OCI-LY1 (cell line): ENCODE measurements at regions not wholly inside any gene's neighbourhood (a gene's known extent, or its start where the extent isn't known, plus 50 kb on each side); places are given as distances from the start of the nearest gene placed in this dataset.

Source experiments
- H2AFZ ChIP-seq: fragments of 200-600 bp; sonication (generic), shearing (Covaris generic); 2 replicates; pipeline ENCODE4 v1.6.0; 2014; ENCODE audit warnings: antibody characterized with exemption, mild to moderate bottlenecking, low read length
- H3F3A ChIP-seq: fragments of 200-600 bp; sonication (generic), shearing (Covaris generic); 2 replicates; pipeline ENCODE4 v1.6.0; 2014; ENCODE audit warnings: mild to moderate bottlenecking, antibody characterized with exemption, low read length, moderate library complexity; ENCODE audit not compliant: insufficient read depth
- H3K27ac ChIP-seq: fragments of 200-600 bp; sonication (generic); 2 replicates; pipeline ENCODE4 v1.5.1; 2014; ENCODE audit warnings: low read length, mixed run types, mild to moderate bottlenecking, low read depth; ENCODE audit not compliant: poor library complexity, severe bottlenecking
- H3K27me3 ChIP-seq: fragments of 200-600 bp; sonication (generic); 2 replicates; pipeline ENCODE4 v1.6.0; 2014; ENCODE audit warnings: antibody characterized with exemption, mild to moderate bottlenecking, low read length, moderate library complexity; ENCODE audit not compliant: insufficient read depth
- H3K36me3 ChIP-seq: fragments of 200-600 bp; sonication (generic); 2 replicates; pipeline ENCODE4 v1.6.1; 2014; ENCODE audit warnings: mild to moderate bottlenecking, antibody characterized with exemption, low read length, moderate library complexity, mixed read lengths; ENCODE audit not compliant: insufficient read depth
- H3K4me1 ChIP-seq: fragments of 200-600 bp; sonication (generic); 2 replicates; pipeline ENCODE4 v1.5.1; 2014; ENCODE audit warnings: mild to moderate bottlenecking, low read length, moderate library complexity; ENCODE audit not compliant: insufficient read depth, severe bottlenecking
- H3K4me2 ChIP-seq: fragments of 200-600 bp; sonication (generic), shearing (Covaris generic); 2 replicates; pipeline ENCODE4 v1.6.1; 2014; ENCODE audit warnings: low read length
- H3K4me3 ChIP-seq: fragments of 200-600 bp; sonication (generic); 2 replicates; pipeline ENCODE4 v1.5.1; 2014; ENCODE audit warnings: low read length, low read depth, mild to moderate bottlenecking, mixed read lengths; ENCODE audit not compliant: poor library complexity, severe bottlenecking
- H3K79me2 ChIP-seq: fragments of 200-600 bp; shearing (Covaris generic); 2 replicates; pipeline ENCODE4 v1.6.1; 2016; ENCODE audit warnings: mixed run types, low read length, mixed read lengths; ENCODE audit not compliant: insufficient read depth
- H3K9ac ChIP-seq: fragments of 200-600 bp; sonication (generic), shearing (Covaris generic); 2 replicates; pipeline ENCODE4 v1.6.1; 2014; ENCODE audit warnings: mild to moderate bottlenecking, low read length, mixed read lengths
- H3K9me2 ChIP-seq: fragments of 200-600 bp; sonication (generic), shearing (Covaris generic); 2 replicates; pipeline ENCODE4 v1.6.1; 2014; ENCODE audit warnings: low read depth, mild to moderate bottlenecking, low read length, mixed read lengths
- H3K9me3 ChIP-seq: fragments of 200-600 bp; shearing (Covaris generic); 2 replicates; pipeline ENCODE4 v1.6.1; 2014; ENCODE audit warnings: low read length, mixed read lengths
- H4K20me1 ChIP-seq: fragments of 200-600 bp; sonication (generic), shearing (Covaris generic); 2 replicates; pipeline ENCODE4 v1.6.0; 2016; ENCODE audit warnings: mild to moderate bottlenecking, low read length; ENCODE audit not compliant: insufficient read depth
- CTCF ChIP-seq: fragments of 200-600 bp; sonication (generic), shearing (Covaris generic); IDR thresholded peaks from 2 replicates; pipeline ENCODE4 v1.5.1; 2017; ENCODE audit warnings: mild to moderate bottlenecking, antibody characterized with exemption, low read length, moderate library complexity, mixed read lengths
- EZH2 ChIP-seq: fragments of 200-600 bp; sonication (generic), shearing (Covaris generic); IDR thresholded peaks from 2 replicates; pipeline ENCODE4 v1.8.0; 2017; ENCODE audit warnings: borderline replicate concordance, mixed run types, mild to moderate bottlenecking, antibody characterized with exemption, low read length, moderate library complexity, mixed read lengths

- Histone ChIP-seq H3K27ac (no peak overlapping the region), H3K4me3 (no peak overlapping the region), H3K4me1 (peaks cover 34% of the 10 kb centered on the region), H3K36me3 (no peaks in the 10 kb centered on the region), H2AFZ (no peak overlapping the region), H3K9me3 (no peaks in the 10 kb centered on the region), H3K4me2 (no peak overlapping the region), H3F3A (no peaks in the 10 kb centered on the region), H4K20me1 (no peaks in the 10 kb centered on the region), H3K79me2 (no peaks in the 10 kb centered on the region), H3K27me3 (no peaks in the 10 kb centered on the region), H3K9ac (no peak overlapping the region), H3K9me2 (no peaks in the 10 kb centered on the region)
- TF ChIP-seq CTCF (no peak), EZH2 (no peak)
These were observed 757.0 kb downstream of the CDH11 start for GRCh38 chr16:64364894-64365293.

- TF ChIP-seq CTCF = no peak
- no peak for TF ChIP-seq EZH2
- Histone ChIP-seq H3K27ac (no peak overlapping the region), H3K79me2 (no peaks in the 10 kb centered on the region), H2AFZ (no peak overlapping the region), H3K4me3 (no peak overlapping the region), H3K27me3 (no peaks in the 10 kb centered on the region), H3K9me3 (no peaks in the 10 kb centered on the region), H3K9ac (no peak overlapping the region), H3K36me3 (no peaks in the 10 kb centered on the region), H3K4me1 (peaks cover 34% of the 10 kb centered on the region), H4K20me1 (no peaks in the 10 kb centered on the region), H3F3A (no peaks in the 10 kb centered on the region), H3K9me2 (no peaks in the 10 kb centered on the region), H3K4me2 (no peak overlapping the region)
These were observed 757.4 kb downstream of the CDH11 start for GRCh38 chr16:64364416-64364815.

DNA sequence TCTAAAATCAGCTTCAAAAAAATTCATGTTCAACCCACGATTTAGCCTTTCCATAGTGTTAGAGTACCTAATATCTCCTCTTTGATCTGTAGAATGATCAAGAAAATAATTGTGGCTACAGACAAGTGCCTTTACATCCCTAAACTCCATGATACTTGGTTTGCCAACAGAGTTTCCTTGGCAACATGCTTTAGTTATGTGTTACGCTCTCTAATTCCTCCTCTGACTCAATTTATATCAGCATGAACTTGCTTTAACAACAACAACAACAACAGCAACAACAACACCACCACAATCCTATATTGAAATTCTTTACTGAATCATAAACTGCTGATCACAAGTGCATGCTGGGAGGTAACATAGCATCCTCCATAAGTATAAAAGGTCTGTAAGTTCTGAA, 757.8 kb downstream of the CDH11 start:
- Histone ChIP-seq H3K27me3 (no peaks in the 10 kb centered on the region), H2AFZ (no peak overlapping the region), H3K4me2 (no peak overlapping the region), H3K9me2 (no peaks in the 10 kb centered on the region), H3K4me3 (no peak overlapping the region), H3K4me1 (peaks cover 34% of the 10 kb centered on the region), H3F3A (no peaks in the 10 kb centered on the region), H4K20me1 (no peaks in the 10 kb centered on the region), H3K79me2 (no peaks in the 10 kb centered on the region), H3K9me3 (no peaks in the 10 kb centered on the region), H3K27ac (no peak overlapping the region), H3K36me3 (no peaks in the 10 kb centered on the region), H3K9ac (no peak overlapping the region)
- no peak for TF ChIP-seq EZH2

DNA sequence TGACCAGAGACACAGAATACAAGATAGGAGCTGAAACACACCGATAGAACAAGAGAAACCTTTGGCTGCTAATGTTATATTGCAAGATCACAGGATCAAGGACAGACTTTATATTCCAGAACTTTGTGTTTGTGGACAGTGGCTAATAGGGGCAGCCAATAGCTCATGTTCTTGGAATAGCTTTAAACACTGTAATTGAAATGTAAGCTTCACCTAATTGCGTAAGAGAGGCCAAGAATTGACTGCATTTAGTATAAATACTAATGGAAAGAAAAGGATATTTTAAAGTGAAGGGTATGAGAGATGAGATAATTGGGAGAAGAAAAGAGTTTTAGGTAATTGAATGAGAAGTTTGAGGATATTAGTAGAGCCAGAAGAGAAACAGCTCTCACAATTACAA, 758.8 kb downstream of the CDH11 start:
- Histone ChIP-seq H3K4me1 (peaks cover 32% of the 10 kb centered on the region), H3K36me3 (no peaks in the 10 kb centered on the region), H3K9me3 (no peaks in the 10 kb centered on the region), H3K4me3 (no peak overlapping the region), H3K9ac (no peak overlapping the region), H2AFZ (no peak overlapping the region), H3K27me3 (no peaks in the 10 kb centered on the region), H3K4me2 (no peak overlapping the region), H4K20me1 (no peaks in the 10 kb centered on the region), H3K9me2 (no peaks in the 10 kb centered on the region), H3K27ac (no peak overlapping the region), H3K79me2 (no peaks in the 10 kb centered on the region), H3F3A (no peaks in the 10 kb centered on the region)
- TF ChIP-seq CTCF = no peak
- no peak for TF ChIP-seq EZH2
